Smooth muscle cell (in vitro differentiated cells): ENCODE measurements at regions not wholly inside any gene's neighbourhood (a gene's known extent, or its start where the extent isn't known, plus 50 kb on each side); places are given as distances from the start of the nearest gene placed in this dataset.

ENCODE experiments used
- DNase-seq: peaks from one replicate; lab custom pipeline; 2025; ENCODE audit not compliant: unreplicated experiment; lab: John Stamatoyannopoulos, UW
- H2AFZ ChIP-seq: fragments of 200-600 bp; sonication (generic); 2 replicates; pipeline ENCODE4 v1.6.0; 2016; ENCODE audit warnings: antibody characterized with exemption, low read depth, mild to moderate bottlenecking
- H3F3A ChIP-seq: fragments of 200-600 bp; sonication (generic); 2 replicates; pipeline ENCODE4 v1.6.0; 2017; ENCODE audit warnings: antibody characterized with exemption, low read depth
- H3K27ac ChIP-seq: fragments of 200-600 bp; sonication (generic); 2 replicates; pipeline ENCODE4 v1.5.1; 2016; ENCODE audit warnings: low read depth, mild to moderate bottlenecking
- H3K27me3 ChIP-seq: fragments of 200-600 bp; sonication (generic); 2 replicates; pipeline ENCODE4 v1.6.1; 2016; ENCODE audit warnings: low read depth, mild to moderate bottlenecking
- H3K36me3 ChIP-seq: fragments of 200-600 bp; sonication (generic); 2 replicates; pipeline ENCODE4 v1.5.1; 2016; ENCODE audit warnings: low read depth
- H3K4me1 ChIP-seq: fragments of 200-600 bp; sonication (generic); 2 replicates; pipeline ENCODE4 v1.5.1; 2016; ENCODE audit warnings: low read depth
- H3K4me2 ChIP-seq: fragments of 200-600 bp; sonication (generic); 2 replicates; pipeline ENCODE4 v1.6.0; 2016; ENCODE audit warnings: mild to moderate bottlenecking
- H3K4me3 ChIP-seq: fragments of 200-600 bp; sonication (generic); 2 replicates; pipeline ENCODE4 v1.5.1; 2016; ENCODE audit warnings: mild to moderate bottlenecking
- H3K79me2 ChIP-seq: fragments of 200-600 bp; sonication (generic); 2 replicates; pipeline ENCODE4 v1.6.0; 2016; ENCODE audit warnings: low read depth, mild to moderate bottlenecking
- H3K9ac ChIP-seq: fragments of 200-600 bp; sonication (generic); 2 replicates; pipeline ENCODE4 v1.6.0; 2016; ENCODE audit warnings: low read depth
- H3K9me3 ChIP-seq: fragments of 200-600 bp; sonication (generic); replicated peaks from 2 replicates; pipeline ENCODE4 v1.5.1; 2016; ENCODE audit warnings: low read depth
- H4K20me1 ChIP-seq: fragments of 200-600 bp; sonication (generic); 2 replicates; pipeline ENCODE4 v1.6.0; 2016; ENCODE audit warnings: low read depth
- WGBS: methylation state at CpG from one replicate; pipeline ENCODE4 v1.1.7; 2016; ENCODE audit warnings: low lambda C conversion rate; 5-methylcytosine and 5-hydroxymethylcytosine counted together
- TF ChIP-seq, protein P1 (sequence below): fragments of 200-600 bp; sonication (generic); IDR thresholded peaks from 2 replicates; pipeline ENCODE4 v1.5.1; 2017; ENCODE audit warnings: borderline replicate concordance, mild to moderate bottlenecking, antibody characterized with exemption; ENCODE audit not compliant: insufficient read depth, poor library complexity, severe bottlenecking

DNA sequence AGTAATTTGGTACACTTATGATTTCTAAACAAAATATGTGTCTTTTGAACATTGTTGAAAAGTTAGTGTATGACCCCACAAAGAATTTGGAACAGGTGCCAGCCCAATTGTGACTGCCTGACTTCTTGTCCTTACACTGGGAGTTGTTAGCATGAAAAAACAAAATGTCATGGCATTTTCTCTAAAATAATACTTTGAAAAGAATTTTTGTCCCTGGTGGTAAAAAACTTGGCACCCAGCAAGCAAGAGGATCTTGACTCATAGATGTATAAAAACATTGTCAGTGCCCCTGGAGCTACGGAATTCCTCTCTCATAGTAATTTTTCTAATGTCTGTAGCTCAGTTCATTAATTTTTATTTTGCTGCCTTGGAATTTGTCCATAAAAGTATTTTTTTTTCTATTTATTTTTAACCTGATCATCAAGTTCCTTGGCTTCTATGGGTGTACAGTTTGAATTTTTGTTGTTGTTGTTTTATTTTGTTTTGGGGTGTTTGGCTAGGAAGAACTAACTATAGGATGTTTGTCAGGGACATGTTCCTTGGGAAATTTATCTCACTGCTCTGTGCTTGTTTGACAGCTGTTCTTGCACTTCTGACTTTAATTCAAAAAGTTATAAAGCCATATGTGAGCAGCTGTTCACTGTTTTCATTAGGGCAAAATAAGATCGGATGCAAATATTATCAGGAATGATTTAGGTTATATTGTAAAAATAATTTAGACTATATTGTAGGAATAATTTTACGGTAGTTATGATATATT, 95.4 kb upstream of the NUDT6 start:
- no peak overlapping the region for H3K4me2 ChIP-seq
- no peaks in the 10 kb centered on the region for H3K79me2 ChIP-seq
- no peak overlapping the region for H2AFZ ChIP-seq
- H3K27me3 ChIP-seq, result no peaks in the 10 kb centered on the region
- no peaks in the 10 kb centered on the region for H3K4me1 ChIP-seq
- no peaks in the 10 kb centered on the region for H3F3A ChIP-seq
- no peaks in the 10 kb centered on the region for H3K9me3 ChIP-seq
- H3K27ac ChIP-seq, result no peak overlapping the region
- TF ChIP-seq, protein P1, sequence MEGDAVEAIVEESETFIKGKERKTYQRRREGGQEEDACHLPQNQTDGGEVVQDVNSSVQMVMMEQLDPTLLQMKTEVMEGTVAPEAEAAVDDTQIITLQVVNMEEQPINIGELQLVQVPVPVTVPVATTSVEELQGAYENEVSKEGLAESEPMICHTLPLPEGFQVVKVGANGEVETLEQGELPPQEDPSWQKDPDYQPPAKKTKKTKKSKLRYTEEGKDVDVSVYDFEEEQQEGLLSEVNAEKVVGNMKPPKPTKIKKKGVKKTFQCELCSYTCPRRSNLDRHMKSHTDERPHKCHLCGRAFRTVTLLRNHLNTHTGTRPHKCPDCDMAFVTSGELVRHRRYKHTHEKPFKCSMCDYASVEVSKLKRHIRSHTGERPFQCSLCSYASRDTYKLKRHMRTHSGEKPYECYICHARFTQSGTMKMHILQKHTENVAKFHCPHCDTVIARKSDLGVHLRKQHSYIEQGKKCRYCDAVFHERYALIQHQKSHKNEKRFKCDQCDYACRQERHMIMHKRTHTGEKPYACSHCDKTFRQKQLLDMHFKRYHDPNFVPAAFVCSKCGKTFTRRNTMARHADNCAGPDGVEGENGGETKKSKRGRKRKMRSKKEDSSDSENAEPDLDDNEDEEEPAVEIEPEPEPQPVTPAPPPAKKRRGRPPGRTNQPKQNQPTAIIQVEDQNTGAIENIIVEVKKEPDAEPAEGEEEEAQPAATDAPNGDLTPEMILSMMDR, result no peak
- H3K36me3 ChIP-seq, result no peaks in the 10 kb centered on the region
- WGBS, result 95% methylated on average over 3 of the region's 3 CpGs
- no peak overlapping the region for H3K9ac ChIP-seq
- DNase-seq, result no peak
- H3K4me3 ChIP-seq, result no peak overlapping the region
- H4K20me1 ChIP-seq, result no peaks in the 10 kb centered on the region

DNA sequence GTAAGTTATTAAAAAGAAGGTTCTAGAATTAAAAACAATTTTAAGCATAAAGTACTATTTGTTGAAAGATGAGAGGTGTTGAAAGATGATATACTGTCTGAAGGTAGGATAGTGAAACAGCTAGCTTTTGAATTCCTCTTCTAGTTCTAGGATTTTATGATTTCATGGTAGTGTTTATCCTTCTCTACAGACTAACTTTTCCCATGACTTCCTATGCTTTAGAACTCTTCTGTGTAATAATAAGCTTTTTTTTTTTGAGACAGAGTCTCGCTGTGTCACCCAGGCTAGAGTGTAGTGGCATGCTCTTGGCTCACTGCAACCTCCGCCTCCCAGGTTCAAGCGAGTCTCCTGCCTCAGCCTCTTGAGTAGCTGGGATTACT, 96.0 kb upstream of the NUDT6 start:
- Histone ChIP-seq H3K36me3 (no peaks in the 10 kb centered on the region), H3K27me3 (no peaks in the 10 kb centered on the region), H3K27ac (no peak overlapping the region), H4K20me1 (no peaks in the 10 kb centered on the region), H3K9ac (no peak overlapping the region), H3K79me2 (no peaks in the 10 kb centered on the region), H3K9me3 (no peaks in the 10 kb centered on the region), H2AFZ (no peak overlapping the region), H3F3A (no peaks in the 10 kb centered on the region), H3K4me1 (no peaks in the 10 kb centered on the region), H3K4me3 (no peak overlapping the region), H3K4me2 (no peak overlapping the region)
- no peak for DNase-seq
- 67% methylated on average over 3 of the region's 3 CpGs for WGBS
- TF ChIP-seq, protein P1, result no peak

DNA sequence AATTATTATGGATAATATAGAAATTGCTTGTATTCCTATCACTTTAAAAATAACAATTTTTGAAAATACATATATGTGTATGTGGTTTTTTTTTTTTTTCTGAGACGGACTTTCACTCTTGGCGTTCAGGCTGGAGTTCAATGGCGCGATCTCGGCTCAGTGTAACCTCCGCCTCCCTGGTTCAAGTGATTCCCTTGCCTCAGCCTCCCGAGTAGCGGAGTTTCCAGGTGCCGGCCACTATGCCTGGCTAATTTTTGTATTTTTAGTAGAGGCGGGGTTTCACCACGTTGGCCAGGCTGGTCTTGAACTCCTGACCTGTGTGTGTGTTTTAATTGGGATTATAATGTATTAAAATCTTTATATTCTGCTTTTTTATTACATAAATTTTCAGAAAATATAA, 97.9 kb upstream of the NUDT6 start:
- TF ChIP-seq, protein P1, result no peak
- Histone ChIP-seq H3F3A (no peaks in the 10 kb centered on the region), H3K27me3 (no peaks in the 10 kb centered on the region), H3K27ac (no peak overlapping the region), H3K4me2 (no peak overlapping the region), H3K4me3 (no peak overlapping the region), H3K36me3 (no peaks in the 10 kb centered on the region), H3K9me3 (no peaks in the 10 kb centered on the region), H2AFZ (no peak overlapping the region), H4K20me1 (no peaks in the 10 kb centered on the region), H3K9ac (no peak overlapping the region), H3K4me1 (no peaks in the 10 kb centered on the region), H3K79me2 (no peaks in the 10 kb centered on the region)
- WGBS, result 94% methylated on average over 11 of the region's 11 CpGs
- DNase-seq, result no peak

DNA sequence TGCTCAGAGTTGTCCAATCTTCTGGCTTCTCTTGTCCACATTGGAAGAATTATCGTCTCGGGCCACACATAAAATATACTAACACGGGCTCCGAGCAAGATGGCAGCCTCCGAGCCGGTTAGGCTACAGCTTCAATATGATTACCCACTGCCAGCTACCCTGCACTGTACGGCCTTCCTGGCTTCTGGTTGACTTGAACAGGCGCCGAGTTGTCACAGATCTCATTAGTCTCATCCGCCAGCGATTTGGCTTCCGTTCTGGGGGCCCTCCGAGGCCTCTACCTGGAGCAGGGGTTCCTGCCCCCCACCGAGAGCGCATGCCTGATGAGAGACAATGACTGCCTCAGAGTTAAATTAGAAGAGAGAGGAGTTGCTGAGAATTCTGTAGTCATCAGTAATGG, 101.2 kb upstream of the NUDT6 start:
- Histone ChIP-seq H4K20me1 (no peaks in the 10 kb centered on the region), H3K36me3 (no peaks in the 10 kb centered on the region), H3K4me1 (no peaks in the 10 kb centered on the region), H2AFZ (no peak overlapping the region), H3K9me3 (no peaks in the 10 kb centered on the region), H3K9ac (no peak overlapping the region), H3K27ac (no peak overlapping the region), H3K4me3 (no peak overlapping the region), H3F3A (no peaks in the 10 kb centered on the region), H3K4me2 (no peak overlapping the region), H3K27me3 (no peaks in the 10 kb centered on the region), H3K79me2 (no peaks in the 10 kb centered on the region)
- WGBS, result over 99% methylated on average over 15 of the region's 15 CpGs
- TF ChIP-seq, protein P1, result no peak
- no peak for DNase-seq
